Calu3 (cell line): ENCODE measurements at regions not wholly inside any gene's neighbourhood (a gene's known extent, or its start where the extent isn't known, plus 50 kb on each side); places are given as distances from the start of the nearest gene placed in this dataset.

ENCODE experiments used
- BruUV-seq: library from RNA; stranded (reverse); fragments of 400-500 nt; replicated peaks from 2 replicates; lab custom pipeline; 2021; lab: Mats Ljungman, UMichigan
- CTCF ChIA-PET: fragments of 300-600 bp; sonication (Branson Sonifier 250); formaldehyde crosslinking; loops from one replicate; lab custom pipeline; 2022; ENCODE audit warnings: antibody characterized with exemption; lab: Charles Lee
- DNase-seq: peaks from one replicate; pipeline ENCODE4 v3.0.0; 2022
- H3K27ac Mint-ChIP-seq: one replicate; pipeline ENCODE4 v1.8.0; 2022; ENCODE audit warnings: mixed read lengths; ENCODE audit not compliant: unreplicated experiment
- H3K27me3 Mint-ChIP-seq: one replicate; pipeline ENCODE4 v1.8.0; 2022; ENCODE audit warnings: mixed read lengths; ENCODE audit not compliant: unreplicated experiment
- H3K36me3 Mint-ChIP-seq: one replicate; pipeline ENCODE4 v1.8.0; 2022; ENCODE audit warnings: mild to moderate bottlenecking, moderate library complexity, mixed read lengths; ENCODE audit not compliant: insufficient read depth, unreplicated experiment
- H3K4me1 Mint-ChIP-seq: one replicate; pipeline ENCODE4 v1.8.0; 2022; ENCODE audit warnings: mild to moderate bottlenecking, low read depth, mixed read lengths; ENCODE audit not compliant: unreplicated experiment
- H3K4me3 Mint-ChIP-seq: one replicate; pipeline ENCODE4 v1.8.0; 2022; ENCODE audit warnings: mild to moderate bottlenecking, low read depth, moderate library complexity, mixed read lengths; ENCODE audit not compliant: unreplicated experiment
- H3K9me3 Mint-ChIP-seq: one replicate; pipeline ENCODE4 v1.8.0; 2022; ENCODE audit warnings: low read depth, mixed read lengths; ENCODE audit not compliant: unreplicated experiment
- intact Hi-C: fragments of 100-400 bp; cut with micrococcal nuclease; formaldehyde crosslinking; loops from one replicate; pipeline ENCODE4 v1.10.0; 2022; ENCODE audit not compliant: unreplicated experiment
- TF ChIP-seq, protein P1 (sequence below): fragments of 200-600 bp; IDR thresholded peaks from one replicate; pipeline ENCODE4 v1.8.0; 2022; ENCODE audit warnings: antibody characterized with exemption; ENCODE audit not compliant: unreplicated experiment

DNA sequence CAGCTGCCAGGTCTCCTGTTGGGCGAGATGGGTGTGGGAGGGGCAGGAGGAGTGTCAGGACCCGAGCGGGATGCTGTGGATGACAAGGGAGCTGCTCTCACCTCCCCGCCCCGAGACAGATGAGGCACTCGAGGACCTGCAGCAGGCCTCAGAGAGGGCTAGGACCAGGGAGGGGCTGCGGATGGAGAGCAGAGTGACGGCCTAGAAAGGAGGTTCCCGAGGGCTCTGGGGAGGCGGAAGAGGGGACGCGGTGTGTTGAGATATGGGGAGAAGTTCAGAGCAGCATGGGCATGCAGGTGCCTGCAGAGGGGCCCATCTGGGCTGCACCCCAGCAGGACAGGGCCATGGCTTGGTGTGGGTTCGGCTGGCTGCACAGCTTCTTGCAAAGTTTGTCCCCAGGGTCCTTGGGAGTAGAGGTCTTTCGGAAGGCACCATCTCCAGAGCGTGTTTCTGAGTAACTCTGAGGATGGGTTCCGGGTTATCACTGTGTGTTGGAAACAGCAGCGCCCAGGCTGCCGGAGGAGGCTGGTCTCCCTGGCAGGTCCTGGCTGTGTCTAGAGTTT is 104.6 kb downstream of the PAX1 start:
- H3K9me3 Mint-ChIP-seq = peaks cover 6% of the 10 kb centered on the region

DNA sequence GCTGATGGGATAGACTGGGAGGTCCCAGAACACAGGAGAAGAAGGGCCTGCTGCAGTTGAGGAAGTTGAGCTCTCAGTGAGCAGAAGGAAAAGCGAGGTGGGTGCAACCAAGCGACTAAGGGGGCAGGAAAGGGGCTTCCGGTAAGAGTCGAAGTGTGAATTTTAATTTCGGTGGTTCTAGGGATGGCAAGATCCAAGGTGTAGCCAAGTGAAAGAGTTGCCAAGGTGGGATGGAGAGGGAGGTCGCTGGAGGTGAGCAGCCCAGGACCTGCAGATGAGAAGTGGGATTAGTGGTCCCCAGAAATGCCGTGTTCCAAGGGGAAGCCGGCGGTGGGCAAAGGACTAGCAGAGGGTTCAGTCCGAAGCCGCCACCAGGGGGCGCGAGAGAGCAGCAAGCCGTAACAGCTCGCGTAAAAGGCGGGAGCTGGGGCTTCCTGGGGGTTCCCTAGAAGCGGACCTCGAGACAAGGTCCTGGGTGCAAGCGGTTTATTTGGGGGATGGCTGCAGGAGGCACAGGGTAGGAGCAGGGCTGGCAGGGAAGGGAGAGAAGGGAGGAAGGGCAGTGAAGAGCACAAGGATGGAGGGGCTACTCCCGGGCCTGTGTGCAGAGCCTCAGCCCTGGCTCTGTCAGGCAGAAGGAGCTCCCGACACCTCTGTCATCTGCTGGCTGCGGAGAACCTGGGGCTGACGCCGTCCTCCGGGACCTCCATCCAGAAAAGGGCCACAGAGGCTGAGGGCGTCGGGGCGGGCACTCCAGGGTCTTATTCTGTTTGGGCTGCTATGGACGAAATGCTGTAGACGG is 103.6 kb downstream of the PAX1 start:
- Mint-ChIP-seq H3K36me3 (no peaks in the 10 kb centered on the region), H3K9me3 (peaks cover 6% of the 10 kb centered on the region), H3K27ac (no peak overlapping the region), H3K4me3 (no peak overlapping the region), H3K4me1 (no peaks in the 10 kb centered on the region), H3K27me3 (no peaks in the 10 kb centered on the region)
- no peak for DNase-seq
- BruUV-seq = no TSS peak
- TF ChIP-seq, protein P1, sequence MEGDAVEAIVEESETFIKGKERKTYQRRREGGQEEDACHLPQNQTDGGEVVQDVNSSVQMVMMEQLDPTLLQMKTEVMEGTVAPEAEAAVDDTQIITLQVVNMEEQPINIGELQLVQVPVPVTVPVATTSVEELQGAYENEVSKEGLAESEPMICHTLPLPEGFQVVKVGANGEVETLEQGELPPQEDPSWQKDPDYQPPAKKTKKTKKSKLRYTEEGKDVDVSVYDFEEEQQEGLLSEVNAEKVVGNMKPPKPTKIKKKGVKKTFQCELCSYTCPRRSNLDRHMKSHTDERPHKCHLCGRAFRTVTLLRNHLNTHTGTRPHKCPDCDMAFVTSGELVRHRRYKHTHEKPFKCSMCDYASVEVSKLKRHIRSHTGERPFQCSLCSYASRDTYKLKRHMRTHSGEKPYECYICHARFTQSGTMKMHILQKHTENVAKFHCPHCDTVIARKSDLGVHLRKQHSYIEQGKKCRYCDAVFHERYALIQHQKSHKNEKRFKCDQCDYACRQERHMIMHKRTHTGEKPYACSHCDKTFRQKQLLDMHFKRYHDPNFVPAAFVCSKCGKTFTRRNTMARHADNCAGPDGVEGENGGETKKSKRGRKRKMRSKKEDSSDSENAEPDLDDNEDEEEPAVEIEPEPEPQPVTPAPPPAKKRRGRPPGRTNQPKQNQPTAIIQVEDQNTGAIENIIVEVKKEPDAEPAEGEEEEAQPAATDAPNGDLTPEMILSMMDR = no peak
- CTCF ChIA-PET = no interaction called here
- intact Hi-C loops = no loop called here

More for the DNA sequence above, 104.6 kb downstream of the PAX1 start:
- TF ChIP-seq, protein P1 = no peak
- BruUV-seq = no TSS peak
- intact Hi-C loops = no loop called here
- DNase-seq = no peak
- H3K4me1 Mint-ChIP-seq = no peaks in the 10 kb centered on the region
- H3K27me3 Mint-ChIP-seq = no peaks in the 10 kb centered on the region
- H3K4me3 Mint-ChIP-seq = no peak overlapping the region
- no peaks in the 10 kb centered on the region for H3K36me3 Mint-ChIP-seq
- H3K27ac Mint-ChIP-seq = no peak overlapping the region
- CTCF ChIA-PET = no interaction called here

DNA sequence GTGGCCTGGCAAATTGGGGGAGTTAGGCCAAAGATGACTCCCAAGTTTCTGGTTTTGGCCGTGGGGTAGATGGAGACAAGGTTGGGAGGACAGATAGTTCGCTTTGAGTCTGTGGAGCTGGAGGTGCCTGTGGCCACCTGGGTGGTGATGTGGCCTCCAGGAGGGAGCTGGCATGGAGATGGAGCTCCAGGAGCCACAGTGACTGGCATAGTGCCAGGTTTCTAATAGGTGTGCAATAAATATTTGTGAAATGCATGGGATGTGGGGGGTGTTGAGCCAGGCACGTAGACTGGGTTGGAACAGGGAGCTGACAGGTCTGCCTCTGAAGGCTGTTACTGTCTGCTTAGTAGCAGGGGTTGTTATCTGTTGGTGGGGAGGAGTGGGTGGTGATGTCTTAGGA is 102.7 kb downstream of the PAX1 start:
- DNase-seq = no peak
- no peaks in the 10 kb centered on the region for H3K4me1 Mint-ChIP-seq
- H3K4me3 Mint-ChIP-seq = no peak overlapping the region
- H3K27me3 Mint-ChIP-seq = no peaks in the 10 kb centered on the region
- no peaks in the 10 kb centered on the region for H3K36me3 Mint-ChIP-seq
- H3K27ac Mint-ChIP-seq = no peak overlapping the region
- no TSS peak for BruUV-seq
- H3K9me3 Mint-ChIP-seq = peaks cover 6% of the 10 kb centered on the region
- intact Hi-C loops = no loop called here
- CTCF ChIA-PET = no interaction called here
- TF ChIP-seq, protein P1 = no peak

DNA sequence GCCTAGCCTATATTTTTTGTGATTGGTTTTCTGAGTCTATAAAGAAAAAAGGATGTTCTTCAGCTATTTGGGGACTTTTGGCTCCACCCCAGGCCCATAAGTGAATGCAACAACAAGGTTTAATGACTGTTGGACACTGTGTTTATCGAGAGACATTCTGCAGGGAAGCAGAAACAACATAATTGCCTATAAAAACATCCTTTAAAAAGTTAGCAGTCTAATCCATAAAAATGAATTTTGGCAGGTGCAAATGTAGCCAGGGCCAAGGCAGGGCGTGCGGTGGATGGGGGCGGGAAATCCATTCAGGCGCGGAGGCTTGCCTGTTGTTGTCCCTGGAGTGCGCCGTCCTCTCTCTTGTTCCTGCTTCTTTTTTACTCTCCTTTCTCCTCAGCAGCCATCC is 99.3 kb downstream of the PAX1 start:
- Mint-ChIP-seq H3K4me1 (no peaks in the 10 kb centered on the region), H3K9me3 (peaks cover 6% of the 10 kb centered on the region), H3K36me3 (no peaks in the 10 kb centered on the region), H3K4me3 (no peak overlapping the region), H3K27ac (no peak overlapping the region), H3K27me3 (no peaks in the 10 kb centered on the region)
- intact Hi-C loops = no loop called here
- CTCF ChIA-PET = no interaction called here
- DNase-seq = no peak
- TF ChIP-seq, protein P1 = no peak
- no TSS peak for BruUV-seq
